ENCODE measurements at regions not wholly inside any gene's neighbourhood (a gene's known extent, or its start where the extent isn't known, plus 50 kb on each side); places are given as distances from the start of the nearest gene placed in this dataset.

DNA sequence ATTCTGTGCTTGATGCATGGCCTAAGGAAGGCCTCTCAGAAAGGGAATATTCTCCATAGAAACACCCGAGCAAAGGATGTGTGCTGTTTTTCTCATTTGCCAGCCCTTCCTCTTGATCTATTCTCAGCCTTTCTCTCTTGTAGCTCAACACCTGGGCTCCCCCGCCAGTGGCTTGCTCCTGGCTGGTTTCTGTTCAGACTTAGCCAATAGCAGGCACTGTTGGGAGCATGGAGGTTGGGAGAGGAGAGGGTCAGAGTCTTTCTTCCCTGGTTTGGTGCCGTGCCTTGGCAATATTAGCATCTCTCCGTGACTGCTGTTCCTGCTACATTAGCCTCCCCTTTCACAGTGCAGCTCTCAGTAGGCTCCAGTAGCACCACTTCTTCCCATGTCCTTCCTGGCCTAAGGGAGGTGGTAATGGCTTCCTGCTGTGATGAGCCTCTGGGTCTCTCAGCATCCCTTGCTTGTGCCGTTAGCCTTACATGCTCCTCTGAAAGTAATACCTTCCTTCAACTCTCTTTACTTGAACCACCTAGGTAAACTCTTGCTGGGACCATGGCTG lies 269.7 kb upstream of the GAS1 start:
- no peak overlapping the region for H3K4me3 ChIP-seq (ENCODE audit: low read length in 2 of 2)
- H3K9me3 ChIP-seq (ENCODE audit: control insufficient read depth in 2 of 2, insufficient read depth in 1 of 2, low read length in 1 of 2) = no peaks in the 10 kb centered on the region
- H3K27ac ChIP-seq (ENCODE audit: low read depth in 1 of 2, low read length in 1 of 2) = no peak overlapping the region
- WGBS = 90% methylated on average over 5 of the region's 5 CpGs
- H3K27me3 ChIP-seq (ENCODE audit: control insufficient read depth in 2 of 2, insufficient read depth in 1 of 2, low read length in 1 of 2) = no peaks in the 10 kb centered on the region
- no peak for DNase-seq (ENCODE audit: low read depth in 6 of 9, low spot score in 9 of 9)
- no peaks in the 10 kb centered on the region for H3K4me1 ChIP-seq (ENCODE audit: control insufficient read depth in 2 of 2, insufficient read depth in 2 of 2, low read length in 2 of 2)
- no peaks in the 10 kb centered on the region for H3K36me3 ChIP-seq (ENCODE audit: control insufficient read depth in 2 of 2, insufficient read depth in 2 of 2, low read length in 1 of 2)

DNA sequence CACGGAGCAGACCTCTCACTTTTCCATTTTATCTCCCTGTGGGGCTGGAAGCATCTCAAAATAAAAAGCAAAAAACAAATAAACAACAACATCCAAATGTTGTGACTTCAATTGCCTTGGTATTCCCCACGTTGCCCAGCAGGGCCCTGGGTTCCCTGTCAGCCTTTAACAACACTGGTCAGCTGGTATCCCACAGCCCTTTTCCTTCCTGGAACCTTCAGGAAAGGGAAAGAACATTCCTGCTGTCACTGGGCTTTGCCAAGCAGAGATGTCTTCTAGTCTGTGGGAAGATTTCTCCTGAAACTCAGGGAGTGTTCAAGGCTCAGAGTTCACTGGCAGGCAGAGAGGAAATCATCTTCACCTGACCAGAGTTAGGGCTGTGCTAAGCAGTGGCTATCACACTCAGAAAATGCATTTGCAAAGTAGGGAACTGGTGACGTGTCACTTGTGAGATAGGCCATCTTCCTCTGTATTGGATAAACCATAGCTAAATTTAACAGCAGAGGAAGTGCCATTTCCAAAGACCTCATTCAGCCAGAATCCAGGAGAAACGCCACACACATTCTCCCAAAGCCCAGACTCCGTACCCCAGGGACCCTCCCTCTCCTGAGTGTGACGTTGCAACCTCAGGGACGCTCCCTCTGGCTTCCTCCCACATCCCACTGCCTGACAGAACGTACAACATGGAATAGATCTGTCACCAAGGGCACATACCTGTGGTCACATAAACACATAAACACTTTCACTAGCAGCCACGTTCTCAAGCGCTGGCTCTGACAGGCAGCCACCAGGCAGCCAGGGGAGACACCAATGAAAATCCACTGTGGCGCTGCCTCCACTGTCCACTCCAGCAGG lies 274.0 kb upstream of the DAPK1 start:
- 58% methylated on average over 11 of the region's 11 CpGs for WGBS
- Histone ChIP-seq H3K27ac (ENCODE audit: low read depth in 1 of 2, low read length in 1 of 2) (no peak overlapping the region), H3K4me1 (ENCODE audit: control insufficient read depth in 2 of 2, insufficient read depth in 2 of 2, low read length in 2 of 2) (no peaks in the 10 kb centered on the region), H3K36me3 (ENCODE audit: control insufficient read depth in 2 of 2, insufficient read depth in 2 of 2, low read length in 1 of 2) (no peaks in the 10 kb centered on the region), H3K27me3 (ENCODE audit: control insufficient read depth in 2 of 2, insufficient read depth in 1 of 2, low read length in 1 of 2) (no peaks in the 10 kb centered on the region), H3K9me3 (ENCODE audit: control insufficient read depth in 2 of 2, insufficient read depth in 1 of 2, low read length in 1 of 2) (no peaks in the 10 kb centered on the region), H3K4me3 (ENCODE audit: low read length in 2 of 2) (no peak overlapping the region)
- no peak for DNase-seq (ENCODE audit: low read depth in 6 of 9, low spot score in 9 of 9)

DNA sequence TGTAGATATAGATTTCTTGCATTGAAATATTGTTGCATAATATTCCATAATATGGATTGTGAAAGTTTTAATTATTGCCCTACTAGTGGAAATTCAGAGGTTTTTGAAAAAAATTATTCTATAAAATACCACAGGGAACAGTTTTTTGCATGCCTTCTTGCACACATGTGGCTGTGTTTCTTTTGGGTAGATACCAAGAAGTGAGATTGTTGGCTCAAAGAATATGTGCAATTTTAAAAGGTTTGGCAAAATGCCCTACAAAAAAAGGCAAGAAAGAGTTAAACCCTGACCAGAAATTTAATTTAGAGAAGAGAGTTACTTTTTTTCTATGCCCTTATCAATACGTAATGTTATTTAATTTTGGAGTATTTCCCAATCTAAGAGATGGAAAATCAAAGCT lies 270.8 kb upstream of the DAPK1 start:
- no peak overlapping the region for H3K4me3 ChIP-seq (ENCODE audit: low read length in 2 of 2)
- no peak for DNase-seq (ENCODE audit: low read depth in 6 of 9, low spot score in 9 of 9)
- WGBS = 97% methylated on average over 1 of the region's 1 CpG
- H3K36me3 ChIP-seq (ENCODE audit: control insufficient read depth in 2 of 2, insufficient read depth in 2 of 2, low read length in 1 of 2) = no peaks in the 10 kb centered on the region
- H3K4me1 ChIP-seq (ENCODE audit: control insufficient read depth in 2 of 2, insufficient read depth in 2 of 2, low read length in 2 of 2) = no peaks in the 10 kb centered on the region
- no peaks in the 10 kb centered on the region for H3K27me3 ChIP-seq (ENCODE audit: control insufficient read depth in 2 of 2, insufficient read depth in 1 of 2, low read length in 1 of 2)
- no peak overlapping the region for H3K27ac ChIP-seq (ENCODE audit: low read depth in 1 of 2, low read length in 1 of 2)
- no peaks in the 10 kb centered on the region for H3K9me3 ChIP-seq (ENCODE audit: control insufficient read depth in 2 of 2, insufficient read depth in 1 of 2, low read length in 1 of 2)

DNA sequence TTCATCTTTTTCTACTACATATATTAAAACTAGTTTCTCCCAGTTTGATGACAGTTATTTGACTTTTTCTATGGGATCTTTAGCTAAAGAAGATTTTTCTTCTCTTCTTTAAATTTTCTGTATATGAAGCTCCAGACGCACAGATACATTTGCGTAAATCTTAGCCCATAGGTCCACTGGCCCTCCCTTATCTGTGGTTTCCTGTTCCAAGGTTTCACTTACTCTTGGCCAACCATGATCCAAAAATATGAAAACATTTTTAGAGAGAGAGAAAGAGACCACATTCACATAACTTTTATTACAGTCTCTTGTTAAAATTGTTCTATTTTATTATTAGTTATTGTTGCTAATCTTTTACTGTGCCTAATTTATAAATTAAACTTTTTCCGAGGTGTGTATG lies 270.2 kb upstream of the DAPK1 start:
- Histone ChIP-seq H3K4me3 (ENCODE audit: low read length in 2 of 2) (no peak overlapping the region), H3K36me3 (ENCODE audit: control insufficient read depth in 2 of 2, insufficient read depth in 2 of 2, low read length in 1 of 2) (no peaks in the 10 kb centered on the region), H3K27me3 (ENCODE audit: control insufficient read depth in 2 of 2, insufficient read depth in 1 of 2, low read length in 1 of 2) (no peaks in the 10 kb centered on the region), H3K9me3 (ENCODE audit: control insufficient read depth in 2 of 2, insufficient read depth in 1 of 2, low read length in 1 of 2) (no peaks in the 10 kb centered on the region), H3K27ac (ENCODE audit: low read depth in 1 of 2, low read length in 1 of 2) (no peak overlapping the region), H3K4me1 (ENCODE audit: control insufficient read depth in 2 of 2, insufficient read depth in 2 of 2, low read length in 2 of 2) (no peaks in the 10 kb centered on the region)
- 64% methylated on average over 3 of the region's 3 CpGs for WGBS
- DNase-seq (ENCODE audit: low read depth in 6 of 9, low spot score in 9 of 9) = no peak

DNA sequence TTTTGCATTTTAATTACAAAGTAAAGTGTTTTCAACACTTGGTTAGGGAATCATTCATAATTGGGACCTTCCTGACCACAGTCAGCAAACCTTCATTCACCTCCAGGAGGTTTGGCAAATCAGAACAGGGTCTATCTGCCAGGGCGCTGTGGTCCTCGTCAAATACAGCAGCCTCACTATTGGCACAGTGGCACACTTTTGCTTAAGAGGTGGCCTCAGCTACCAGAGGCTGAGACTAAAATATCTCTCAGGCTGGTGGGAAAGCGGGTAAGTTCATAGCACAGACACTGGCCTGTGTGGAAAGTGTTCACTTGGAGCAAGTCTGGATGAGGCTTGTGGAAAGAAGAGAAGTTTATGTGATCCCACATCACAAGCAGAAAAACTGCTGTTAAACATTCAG lies 268.6 kb upstream of the DAPK1 start:
- Histone ChIP-seq H3K4me1 (ENCODE audit: control insufficient read depth in 2 of 2, insufficient read depth in 2 of 2, low read length in 2 of 2) (no peaks in the 10 kb centered on the region), H3K36me3 (ENCODE audit: control insufficient read depth in 2 of 2, insufficient read depth in 2 of 2, low read length in 1 of 2) (no peaks in the 10 kb centered on the region), H3K4me3 (ENCODE audit: low read length in 2 of 2) (no peak overlapping the region), H3K27me3 (ENCODE audit: control insufficient read depth in 2 of 2, insufficient read depth in 1 of 2, low read length in 1 of 2) (no peaks in the 10 kb centered on the region), H3K9me3 (ENCODE audit: control insufficient read depth in 2 of 2, insufficient read depth in 1 of 2, low read length in 1 of 2) (no peaks in the 10 kb centered on the region), H3K27ac (ENCODE audit: low read depth in 1 of 2, low read length in 1 of 2) (no peak overlapping the region)
- WGBS = 97% methylated on average over 3 of the region's 3 CpGs
- DNase-seq (ENCODE audit: low read depth in 6 of 9, low spot score in 9 of 9) = no peak

DNA sequence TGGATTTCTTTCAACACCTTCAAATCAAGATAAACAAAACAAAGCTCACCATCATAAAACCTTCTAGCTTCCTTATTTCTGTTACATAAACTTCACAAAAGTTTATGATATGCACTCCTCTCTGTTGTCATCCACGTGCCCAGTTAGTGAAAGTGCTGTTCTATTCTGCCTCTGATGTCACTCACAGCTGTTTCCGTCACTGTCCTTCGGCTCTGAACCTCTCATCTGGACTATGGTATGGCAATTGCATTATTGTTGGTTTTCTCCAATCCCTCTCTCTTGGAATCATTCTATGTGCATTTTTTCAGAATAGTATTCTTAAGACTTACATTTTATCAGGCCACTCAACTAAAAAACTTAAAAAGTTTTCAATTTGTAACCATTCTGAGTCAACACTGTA lies 264.2 kb upstream of the DAPK1 start:
- WGBS = 89% methylated on average over 3 of the region's 3 CpGs
- Histone ChIP-seq H3K27me3 (ENCODE audit: control insufficient read depth in 2 of 2, insufficient read depth in 1 of 2, low read length in 1 of 2) (no peaks in the 10 kb centered on the region), H3K36me3 (ENCODE audit: control insufficient read depth in 2 of 2, insufficient read depth in 2 of 2, low read length in 1 of 2) (no peaks in the 10 kb centered on the region), H3K4me1 (ENCODE audit: control insufficient read depth in 2 of 2, insufficient read depth in 2 of 2, low read length in 2 of 2) (no peaks in the 10 kb centered on the region), H3K4me3 (ENCODE audit: low read length in 2 of 2) (no peak overlapping the region), H3K9me3 (ENCODE audit: control insufficient read depth in 2 of 2, insufficient read depth in 1 of 2, low read length in 1 of 2) (no peaks in the 10 kb centered on the region), H3K27ac (ENCODE audit: low read depth in 1 of 2, low read length in 1 of 2) (no peak overlapping the region)
- no peak for DNase-seq (ENCODE audit: low read depth in 6 of 9, low spot score in 9 of 9)

DNA sequence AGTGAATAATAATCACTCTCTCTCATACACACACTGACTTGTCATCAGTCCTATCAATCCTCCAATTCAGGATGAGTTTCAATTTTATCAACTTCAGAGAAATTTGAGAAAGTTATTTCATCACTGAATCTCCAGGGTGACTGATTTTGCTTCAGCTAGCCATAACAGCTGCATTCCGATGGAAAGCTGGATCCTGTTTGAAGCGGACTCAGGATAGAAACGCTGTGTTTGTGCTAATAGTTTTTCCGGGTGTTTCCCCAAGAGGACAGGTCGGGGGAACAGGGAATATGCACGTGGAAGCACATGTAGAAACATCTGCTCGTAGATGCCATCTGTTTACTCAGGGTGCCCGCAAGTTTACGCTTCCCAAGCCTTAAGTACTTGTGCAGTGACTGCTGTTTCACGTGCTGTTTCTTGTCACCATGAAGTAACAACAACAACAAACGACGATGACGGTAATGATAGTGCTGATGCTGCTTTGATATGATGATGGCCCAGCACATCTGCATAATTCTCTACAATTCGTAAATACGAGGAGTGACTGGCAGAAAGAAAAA lies 263.7 kb upstream of the DAPK1 start:
- H3K9me3 ChIP-seq (ENCODE audit: control insufficient read depth in 2 of 2, insufficient read depth in 1 of 2, low read length in 1 of 2) = no peaks in the 10 kb centered on the region
- no peak for DNase-seq (ENCODE audit: low read depth in 6 of 9, low spot score in 9 of 9)
- no peaks in the 10 kb centered on the region for H3K27me3 ChIP-seq (ENCODE audit: control insufficient read depth in 2 of 2, insufficient read depth in 1 of 2, low read length in 1 of 2)
- H3K27ac ChIP-seq (ENCODE audit: low read depth in 1 of 2, low read length in 1 of 2) = no peak overlapping the region
- H3K36me3 ChIP-seq (ENCODE audit: control insufficient read depth in 2 of 2, insufficient read depth in 2 of 2, low read length in 1 of 2) = no peaks in the 10 kb centered on the region
- no peak overlapping the region for H3K4me3 ChIP-seq (ENCODE audit: low read length in 2 of 2)
- no peaks in the 10 kb centered on the region for H3K4me1 ChIP-seq (ENCODE audit: control insufficient read depth in 2 of 2, insufficient read depth in 2 of 2, low read length in 2 of 2)
- 82% methylated on average over 15 of the region's 15 CpGs for WGBS

DNA sequence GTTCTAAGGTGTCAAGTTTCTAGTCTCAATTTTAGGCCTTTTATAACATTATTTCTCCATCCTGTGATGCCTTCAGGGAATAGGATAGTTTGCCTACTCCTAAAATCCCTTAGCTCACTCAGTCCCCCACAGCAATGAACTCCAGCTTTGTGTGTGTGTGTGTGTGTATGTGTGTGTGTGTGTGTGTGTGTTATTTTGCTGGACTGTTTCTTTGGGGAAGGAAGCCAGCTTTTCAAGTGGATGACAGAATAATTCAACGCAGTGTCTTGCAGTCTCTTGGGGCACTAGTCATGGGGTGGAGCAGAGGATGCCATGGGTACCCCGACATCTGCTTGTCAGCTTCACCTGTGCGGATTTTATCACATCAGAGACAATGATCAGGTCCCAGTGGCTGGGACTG lies 262.8 kb upstream of the DAPK1 start:
- Histone ChIP-seq H3K27me3 (ENCODE audit: control insufficient read depth in 2 of 2, insufficient read depth in 1 of 2, low read length in 1 of 2) (no peaks in the 10 kb centered on the region), H3K27ac (ENCODE audit: low read depth in 1 of 2, low read length in 1 of 2) (no peak overlapping the region), H3K4me1 (ENCODE audit: control insufficient read depth in 2 of 2, insufficient read depth in 2 of 2, low read length in 2 of 2) (no peaks in the 10 kb centered on the region), H3K9me3 (ENCODE audit: control insufficient read depth in 2 of 2, insufficient read depth in 1 of 2, low read length in 1 of 2) (no peaks in the 10 kb centered on the region), H3K4me3 (ENCODE audit: low read length in 2 of 2) (no peak overlapping the region), H3K36me3 (ENCODE audit: control insufficient read depth in 2 of 2, insufficient read depth in 2 of 2, low read length in 1 of 2) (no peaks in the 10 kb centered on the region)
- DNase-seq (ENCODE audit: low read depth in 6 of 9, low spot score in 9 of 9) = no peak
- WGBS = 87% methylated on average over 3 of the region's 3 CpGs

DNA sequence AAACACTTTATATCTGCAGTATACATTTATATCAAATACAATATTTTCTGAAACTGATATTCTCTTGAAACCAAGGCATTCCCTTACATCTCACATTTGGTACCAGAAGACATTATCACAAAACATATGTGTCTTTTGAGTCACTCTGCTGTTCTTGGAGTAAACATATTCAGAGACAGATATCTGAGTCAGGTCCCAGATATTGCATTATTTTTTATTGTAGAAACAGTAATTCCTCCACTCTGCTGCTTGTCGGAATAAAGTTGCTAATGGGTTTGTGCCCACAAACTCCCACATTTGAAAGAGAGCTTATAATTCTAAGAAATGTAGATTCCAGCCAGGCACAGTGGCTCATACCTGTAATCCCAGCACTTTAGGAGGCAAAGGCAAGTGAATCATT lies 261.1 kb upstream of the DAPK1 start:
- Histone ChIP-seq H3K4me3 (ENCODE audit: low read length in 2 of 2) (no peak overlapping the region), H3K27me3 (ENCODE audit: control insufficient read depth in 2 of 2, insufficient read depth in 1 of 2, low read length in 1 of 2) (no peaks in the 10 kb centered on the region), H3K4me1 (ENCODE audit: control insufficient read depth in 2 of 2, insufficient read depth in 2 of 2, low read length in 2 of 2) (no peaks in the 10 kb centered on the region), H3K27ac (ENCODE audit: low read depth in 1 of 2, low read length in 1 of 2) (no peak overlapping the region), H3K9me3 (ENCODE audit: control insufficient read depth in 2 of 2, insufficient read depth in 1 of 2, low read length in 1 of 2) (no peaks in the 10 kb centered on the region), H3K36me3 (ENCODE audit: control insufficient read depth in 2 of 2, insufficient read depth in 2 of 2, low read length in 1 of 2) (no peaks in the 10 kb centered on the region)
- WGBS = 98% methylated on average over 1 of the region's 1 CpG
- no peak for DNase-seq (ENCODE audit: low read depth in 6 of 9, low spot score in 9 of 9)

Data from thymus (tissue), 11 donors.